ENCODE measurements at regions not wholly inside any gene's neighbourhood (a gene's known extent, or its start where the extent isn't known, plus 50 kb on each side); places are given as distances from the start of the nearest gene placed in this dataset.

- no peak for DNase-seq (ENCODE audit: extremely low read depth, low read depth)
- TF ChIP-seq CTCF (IDR thresholded peaks at IDR 0.05; ENCODE audit: low read depth, low read length), result no peak
Observed at GRCh38 chr13:59495936-59496512, 667.7 kb downstream of the DIAPH3 start.

- no peak for TF ChIP-seq CTCF (IDR thresholded peaks at IDR 0.05; ENCODE audit: low read depth, low read length)
- no peak for DNase-seq (ENCODE audit: extremely low read depth, low read depth)
Observed at GRCh38 chr13:59497621-59498247, 666.0 kb downstream of the DIAPH3 start.

DNA sequence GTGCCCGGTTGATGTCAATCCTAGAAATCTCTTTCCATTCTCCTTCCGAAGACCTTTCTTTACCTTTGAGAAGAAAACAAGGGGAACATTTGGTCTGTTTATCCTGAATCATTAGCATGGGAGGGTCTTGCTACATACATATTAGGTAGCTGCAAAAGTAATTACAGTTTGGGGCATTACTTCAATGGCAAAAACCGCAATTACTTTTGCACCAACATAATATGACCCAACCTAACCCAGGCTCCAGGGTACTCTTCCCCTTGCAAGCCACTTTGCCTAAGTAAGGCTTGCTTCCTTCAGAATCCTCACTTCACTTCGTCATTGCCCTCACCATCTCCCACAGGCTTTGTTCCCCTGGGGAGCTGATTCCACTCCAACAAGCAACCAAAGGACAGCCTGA is 662.7 kb downstream of the DIAPH3 start:
- DNase-seq (ENCODE audit: extremely low read depth, low read depth), result no peak
- no peak for TF ChIP-seq CTCF (IDR thresholded peaks at IDR 0.05; ENCODE audit: low read depth, low read length)

GRCh38 chr13:59504407-59504806 is 659.3 kb downstream of the DIAPH3 start:
- no peak for DNase-seq (ENCODE audit: extremely low read depth, low read depth)
- no peak for TF ChIP-seq CTCF (IDR thresholded peaks at IDR 0.05; ENCODE audit: low read depth, low read length)

- DNase-seq (ENCODE audit: extremely low read depth, low read depth), result no peak
- TF ChIP-seq CTCF (IDR thresholded peaks at IDR 0.05; ENCODE audit: low read depth, low read length), result no peak
Observed at GRCh38 chr13:59510386-59510785, 653.3 kb downstream of the DIAPH3 start.

DNA sequence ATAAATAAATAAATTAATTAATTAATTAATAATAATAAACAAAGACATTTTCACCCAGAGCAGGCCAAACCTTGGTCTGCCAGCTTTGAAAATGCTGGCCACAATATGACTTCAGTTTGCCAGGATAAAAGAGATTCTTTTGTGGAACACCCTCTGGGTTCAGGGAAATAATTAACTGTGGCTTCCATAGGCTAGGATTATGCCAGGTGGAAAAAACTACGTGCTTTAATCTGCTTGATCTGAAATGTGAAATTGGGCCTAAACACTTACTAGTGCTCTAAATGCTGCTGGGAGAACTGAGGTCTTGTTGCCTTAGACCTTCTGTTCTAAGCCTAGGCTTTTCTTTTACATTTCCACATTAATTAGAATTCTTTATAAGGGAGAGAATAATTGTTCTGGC is 650.0 kb downstream of the DIAPH3 start:
- DNase-seq (ENCODE audit: extremely low read depth, low read depth), result no peak
- no peak for TF ChIP-seq CTCF (IDR thresholded peaks at IDR 0.05; ENCODE audit: low read depth, low read length)

DNA sequence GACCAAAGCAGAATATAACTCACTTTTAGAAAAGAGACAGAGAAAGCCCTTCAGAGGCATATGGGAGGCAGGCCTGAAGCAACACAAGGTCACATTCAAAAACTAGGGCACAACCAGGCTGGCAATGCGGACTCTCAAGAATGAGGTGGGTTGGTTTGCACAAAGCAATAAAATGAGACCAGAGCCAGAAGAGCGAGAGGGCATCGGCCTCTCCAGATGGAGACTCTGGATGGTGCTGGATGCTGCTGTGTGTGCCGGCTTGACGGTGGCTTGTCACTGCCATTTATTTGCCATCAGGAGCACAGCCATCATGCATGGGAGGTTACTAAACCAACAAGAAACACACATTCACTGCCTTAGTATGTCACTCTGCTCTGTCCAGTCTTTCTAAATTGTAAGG is 649.4 kb downstream of the DIAPH3 start:
- no peak for DNase-seq (ENCODE audit: extremely low read depth, low read depth)
- TF ChIP-seq CTCF (IDR thresholded peaks at IDR 0.05; ENCODE audit: low read depth, low read length), result no peak

All from AG09319 (cell line).